K562 (cell line): ENCODE measurements at regions not wholly inside any gene's neighbourhood (a gene's known extent, or its start where the extent isn't known, plus 50 kb on each side); places are given as distances from the start of the nearest gene placed in this dataset.

Source experiments
- ATAC-seq: fragments of 200-7000 bp; cut with Tn5 transposase; 3 replicates; pipeline ENCODE4 v1.9.1; 2020; ENCODE audit warnings: moderate library complexity
- BruUV-seq: library from RNA; stranded (reverse); fragments of 400-500 nt; replicated peaks from 2 replicates; lab custom pipeline; 2021; lab: Mats Ljungman, UMichigan
- CTCF ChIA-PET: fragments of 300-600 bp; formaldehyde crosslinking; extraction: SDS; loops from one replicate; lab custom pipeline; 2021; ENCODE audit warnings: low intra/inter-chr PET ratio; lab: Yijun Ruan, JAX
- POLR2A ChIA-PET: fragments of 300-600, 350-650 bp; sonication (Branson Sonifier 250); formaldehyde crosslinking; extraction: SDS; loops from one replicate; lab custom pipeline; 2021; ENCODE audit warnings: antibody characterized with exemption, inconsistent platforms; lab: Yijun Ruan, JAX
- DNase-seq, 4 experiments: peaks; one replicate each; pipeline versions ENCODE4 v3.0.0 to v3.0.0-alpha.2; 2011 to 2018; ENCODE audit warnings: low spot score in 3 of 4, mixed read lengths in 3 of 4; ENCODE audit errors: extremely low read depth in 1 of 4
- FAIRE-seq: peaks from 2 replicates; lab custom pipeline; 2011; peaks lifted over from hg19 to GRCh38; lab: Jason Lieb, UNC
- H2AFZ ChIP-seq: 2 replicates; pipeline ENCODE4 v1.6.0; 2011; ENCODE audit warnings: low read depth, low read length, control low read depth, inconsistent platforms
- H3K27ac ChIP-seq: fragments of 200-600 bp; 3 replicates; pipeline ENCODE4 v1.8.0; 2011; ENCODE audit warnings: low read depth, mild to moderate bottlenecking, control low read depth, inconsistent platforms, low read length, moderate library complexity, mixed read lengths; ENCODE audit errors: extremely low read depth
- H3K27me3 ChIP-seq, 2 experiments: fragments of 300-600 bp in 1 of 2; 2 replicates in 1 of 2; 3 replicates in 1 of 2; pipeline versions ENCODE4 v1.6.0 to v1.8.0; 2011; ENCODE audit warnings: inconsistent platforms in 2 of 2, low read length in 2 of 2, mild to moderate bottlenecking in 1 of 2, mixed read lengths in 1 of 2, moderate library complexity in 1 of 2; ENCODE audit not compliant: control insufficient read depth in 2 of 2, insufficient read depth in 2 of 2
- H3K36me3 ChIP-seq: fragments of 300-600 bp; 3 replicates; pipeline ENCODE4 v1.8.0; 2011; ENCODE audit warnings: mild to moderate bottlenecking, low read length, inconsistent platforms; ENCODE audit not compliant: control insufficient read depth, insufficient read depth
- H3K4me1 ChIP-seq, 2 experiments: fragments of 200-600 bp in 1 of 2; replicated peaks in 1 of 2; 2 replicates in 1 of 2; 3 replicates in 1 of 2; pipeline versions ENCODE4 v1.5.1 to v1.8.0; 2011; ENCODE audit warnings: inconsistent platforms in 2 of 2, low read length in 2 of 2, mild to moderate bottlenecking in 1 of 2, mixed read lengths in 1 of 2, moderate library complexity in 1 of 2; ENCODE audit not compliant: control insufficient read depth in 2 of 2, insufficient read depth in 2 of 2
- H3K4me2 ChIP-seq: 2 replicates; pipeline ENCODE4 v1.6.1; 2011; ENCODE audit warnings: low read length, control low read depth, inconsistent platforms, mixed read lengths; ENCODE audit not compliant: insufficient read depth
- H3K4me3 ChIP-seq: fragments of 200-600 bp; sonication (generic), shearing (Covaris generic); 2 replicates; pipeline ENCODE4 v1.5.1; 2016; ENCODE audit warnings: control low read depth, inconsistent platforms
- H3K79me2 ChIP-seq: fragments of 200-600 bp; 3 replicates; pipeline ENCODE4 v1.8.0; 2011; ENCODE audit warnings: low read length, inconsistent platforms; ENCODE audit not compliant: control insufficient read depth, insufficient read depth
- H3K9ac ChIP-seq, 2 experiments: 2 replicates each; pipeline versions ENCODE4 v1.6.0 to v1.6.1; 2011; ENCODE audit warnings: low read depth in 2 of 2, low read length in 2 of 2, control low read depth in 1 of 2, inconsistent platforms in 1 of 2, mild to moderate bottlenecking in 1 of 2, mixed read lengths in 1 of 2; ENCODE audit not compliant: insufficient read depth in 1 of 2
- H3K9me1 ChIP-seq: one replicate; pipeline ENCODE4 v1.6.0; 2011; ENCODE audit warnings: inconsistent platforms, mild to moderate bottlenecking, low read length, moderate library complexity; ENCODE audit not compliant: control insufficient read depth, insufficient read depth
- H3K9me3 ChIP-seq: replicated peaks from 2 replicates; pipeline ENCODE4 v1.5.1; 2011; ENCODE audit warnings: low read depth, low read length, inconsistent platforms; ENCODE audit not compliant: control insufficient read depth, insufficient read depth
- H4K20me1 ChIP-seq: replicated peaks from 2 replicates; pipeline ENCODE4 v1.6.1; 2011; ENCODE audit warnings: low read length, inconsistent platforms, mixed read lengths; ENCODE audit not compliant: control insufficient read depth, insufficient read depth
- BRD4 ChIP-seq: fragments of 200-600 bp; sonication (generic); IDR thresholded peaks from 2 replicates; pipeline ENCODE4 v1.6.1; 2017; ENCODE audit warnings: inconsistent platforms
- CREM ChIP-seq: IDR thresholded peaks from 2 replicates; pipeline ENCODE4 v1.6.1; 2014; ENCODE audit warnings: antibody characterized with exemption, low read depth
- CSDE1 ChIP-seq, 2 experiments: fragments of 450-650 bp; IDR thresholded peaks; 2 replicates each; pipeline ENCODE4 v1.6.1; 2016; ENCODE audit warnings: mild to moderate bottlenecking in 1 of 2
- EP400 ChIP-seq: fragments of 450-650 bp; IDR thresholded peaks from 2 replicates; pipeline ENCODE4 v1.6.1; 2017; ENCODE audit warnings: antibody characterized with exemption, mild to moderate bottlenecking, moderate library complexity
- GATA2 ChIP-seq: sonication (generic); formaldehyde crosslinking; IDR thresholded peaks from 2 replicates; pipeline ENCODE4 v1.4.0; 2020; ENCODE audit warnings: mild to moderate bottlenecking, missing genetic modification reagents
- HOXB6 ChIP-seq: fragments of 250-450 bp; sonication (Bioruptor Pico); IDR thresholded peaks from 2 replicates; pipeline ENCODE4 v1.5.1; 2022; ENCODE audit warnings: mild to moderate bottlenecking, borderline replicate concordance
- KLF16 ChIP-seq: IDR thresholded peaks from 2 replicates; pipeline ENCODE4 v1.6.1; 2016; ENCODE audit warnings: antibody characterized with exemption
- MECOM ChIP-seq: fragments of 250-450 bp; sonication (Bioruptor Pico); IDR thresholded peaks from 2 replicates; pipeline ENCODE4 v1.8.0; 2022; ENCODE audit warnings: inconsistent platforms
- NFRKB ChIP-seq: fragments of 450-650 bp; IDR thresholded peaks from 2 replicates; pipeline ENCODE4 v1.6.1; 2016; ENCODE audit warnings: low read depth
- POLR2A ChIP-seq: fragments of 450-650 bp; conservative IDR thresholded peaks from 2 replicates; pipeline ENCODE4 v1.6.1; 2016
- RFX1 ChIP-seq: fragments of 450-650 bp; IDR thresholded peaks from 2 replicates; pipeline ENCODE4 v1.6.1; 2016; ENCODE audit warnings: mild to moderate bottlenecking, moderate library complexity
- RFX5 ChIP-seq: IDR thresholded peaks from 2 replicates; pipeline ENCODE4 v1.6.1; 2011; ENCODE audit warnings: low read depth, mild to moderate bottlenecking, improper control_type of control experiment, low read length
- SAFB ChIP-seq: fragments of 200-400 bp; formaldehyde crosslinking; IDR thresholded peaks from 2 replicates; pipeline ENCODE4 v1.6.1; 2017; ENCODE audit warnings: low read depth, low read length, borderline replicate concordance
- SREBF1 ChIP-seq: fragments of 150-350 bp; IDR thresholded peaks from 2 replicates; pipeline ENCODE4 v1.6.1; 2014; ENCODE audit warnings: antibody characterized with exemption, low read depth, low read length, borderline replicate concordance
- TGIF2 ChIP-seq: sonication (generic); formaldehyde crosslinking; IDR thresholded peaks from 2 replicates; pipeline ENCODE4 v1.8.1; 2022; ENCODE audit warnings: mild to moderate bottlenecking, missing genetic modification reagents, moderate library complexity
- U2AF1 ChIP-seq: fragments of 200-400 bp; formaldehyde crosslinking; optimal IDR thresholded peaks from 2 replicates; pipeline ENCODE3; 2017; ENCODE audit warnings: mild to moderate bottlenecking, low read depth, low read length, moderate library complexity
- WHSC1 ChIP-seq: IDR thresholded peaks from one replicate; pipeline ENCODE4 v1.6.1; 2012; ENCODE audit warnings: low read length, control low read depth, inconsistent platforms
- ZBTB17 ChIP-seq: fragments of 450-650 bp; formaldehyde crosslinking; IDR thresholded peaks from 2 replicates; pipeline ENCODE4 v1.4.0; 2020; ENCODE audit warnings: mild to moderate bottlenecking
- ZFP30 ChIP-seq: fragments of 250-450 bp; sonication (Bioruptor Pico); IDR thresholded peaks from 2 replicates; pipeline ENCODE4 v1.8.0; 2022; ENCODE audit warnings: moderate library complexity, mild to moderate bottlenecking, inconsistent platforms, borderline replicate concordance
- WGBS: fragments of 100-300 bp; shearing (Covaris generic); methylation state at CpG from one replicate; pipeline ENCODE4 v1.1.6; 2016; ENCODE audit warnings: low coverage, mixed read lengths; ENCODE audit not compliant: insufficient coverage; ENCODE audit errors: missing lambda C conversion rate; 5-methylcytosine and 5-hydroxymethylcytosine counted together
- in situ Hi-C: fragments of 300-500 bp; cut with MboI; formaldehyde crosslinking; loops from 4 replicates; pipeline ENCODE4 v1.15.0; 2018; ENCODE audit warnings: inconsistent platforms, mixed read lengths
- intact Hi-C: fragments of 100-400 bp; cut with micrococcal nuclease; formaldehyde crosslinking; loops from 2 replicates; pipeline ENCODE4 v1.14.2; 2022
- TF ChIP-seq, protein P1 (sequence below): IDR thresholded peaks from 2 replicates; pipeline ENCODE4 v1.6.1; 2014; ENCODE audit warnings: antibody characterized with exemption

GRCh38 chr5:8600843-8601242 is 731.9 kb downstream of the MTRR start:
- Histone ChIP-seq H3K79me2 (no peaks in the 10 kb centered on the region), H3K27me3 (no peaks in the 10 kb centered on the region), H4K20me1 (no peaks in the 10 kb centered on the region), H3K4me2 (no peak overlapping the region), H3K9me1 (no peaks in the 10 kb centered on the region), H3K36me3 (no peaks in the 10 kb centered on the region), H3K4me1 (no peaks in the 10 kb centered on the region), H3K9me3 (no peaks in the 10 kb centered on the region; the same call in 1 of the 2 replicates), H3K4me3 (no peak overlapping the region), H2AFZ (no peak overlapping the region), H3K9ac (no peak overlapping the region), H3K27ac (no peak overlapping the region)
- ChIA-PET CTCF (no interaction called here), POLR2A (no interaction called here)
- ATAC-seq = no peak
- in situ Hi-C loops = no loop called here
- no peak for DNase-seq
- no peak for FAIRE-seq
- BruUV-seq = no TSS peak
- intact Hi-C loops = no loop called here
- TF ChIP-seq RFX5 (no peak), U2AF1 (no peak), TGIF2 (CRISPR knock-in tag) (no peak), KLF16 (no peak), EP400 (no peak), SREBF1 (no peak), NFRKB (no peak), ZFP30 (CRISPR knock-in tag) (no peak)
- TF ChIP-seq, all 486 proteins: peak for 0

DNA sequence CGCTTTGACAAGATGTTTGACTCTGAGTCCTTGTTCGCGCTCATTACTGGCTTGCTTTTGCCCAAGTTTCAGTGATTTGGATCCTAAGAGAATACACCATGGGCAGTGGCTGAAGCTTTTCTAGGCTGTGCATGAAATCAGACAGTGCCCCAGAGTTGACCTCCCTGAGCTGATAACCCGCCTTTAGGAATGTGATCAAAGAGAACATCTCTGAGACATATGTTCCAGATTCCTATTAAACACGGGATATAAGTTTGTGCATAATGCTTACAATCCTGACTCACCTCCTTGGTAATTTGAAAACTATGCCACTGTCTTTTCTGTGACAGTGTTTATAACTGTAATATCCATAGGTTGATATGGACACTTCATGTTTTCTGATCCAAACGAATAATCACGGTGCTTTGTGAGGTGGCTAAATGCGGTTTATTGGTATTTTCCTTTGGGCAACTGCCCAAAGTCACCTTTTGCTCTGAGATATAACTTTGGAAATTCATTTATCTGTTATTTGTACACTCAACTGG is 732.9 kb downstream of the MTRR start:
- ChIA-PET CTCF (no interaction called here), POLR2A (no interaction called here)
- Histone ChIP-seq H3K4me3 (no peak overlapping the region), H4K20me1 (no peaks in the 10 kb centered on the region), H3K4me1 (no peaks in the 10 kb centered on the region), H3K27ac (no peak overlapping the region), H3K4me2 (no peak overlapping the region), H3K36me3 (no peaks in the 10 kb centered on the region), H3K27me3 (no peaks in the 10 kb centered on the region), H3K9me1 (no peaks in the 10 kb centered on the region), H2AFZ (no peak overlapping the region), H3K9me3 (no peaks in the 10 kb centered on the region; the same call in 1 of the 2 replicates), H3K79me2 (no peaks in the 10 kb centered on the region), H3K9ac (no peak overlapping the region)
- no peak for ATAC-seq
- BruUV-seq = no TSS peak
- intact Hi-C loops = no loop called here
- DNase-seq = no peak
- under 1% methylated on average over 8 of the region's 8 CpGs for WGBS
- no peak for FAIRE-seq
- in situ Hi-C loops = no loop called here
- TF ChIP-seq BRD4 (no peak), SAFB (no peak), POLR2A (no peak), CREM (no peak), RFX1 (no peak), GATA2 (CRISPR knock-in tag) (no peak), MECOM (no peak), CSDE1 (IDR thresholded peaks at IDR 0.05) (no peak), WHSC1 (no peak), HOXB6 (CRISPR knock-in tag) (no peak), ZBTB17 (CRISPR knock-in tag) (no peak)
- TF ChIP-seq, protein P1, sequence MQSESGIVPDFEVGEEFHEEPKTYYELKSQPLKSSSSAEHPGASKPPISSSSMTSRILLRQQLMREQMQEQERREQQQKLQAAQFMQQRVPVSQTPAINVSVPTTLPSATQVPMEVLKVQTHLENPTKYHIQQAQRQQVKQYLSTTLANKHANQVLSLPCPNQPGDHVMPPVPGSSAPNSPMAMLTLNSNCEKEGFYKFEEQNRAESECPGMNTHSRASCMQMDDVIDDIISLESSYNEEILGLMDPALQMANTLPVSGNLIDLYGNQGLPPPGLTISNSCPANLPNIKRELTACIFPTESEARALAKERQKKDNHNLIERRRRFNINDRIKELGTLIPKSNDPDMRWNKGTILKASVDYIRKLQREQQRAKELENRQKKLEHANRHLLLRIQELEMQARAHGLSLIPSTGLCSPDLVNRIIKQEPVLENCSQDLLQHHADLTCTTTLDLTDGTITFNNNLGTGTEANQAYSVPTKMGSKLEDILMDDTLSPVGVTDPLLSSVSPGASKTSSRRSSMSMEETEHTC = no peak
